Right lung (tissue), 2 donors: ENCODE measurements at regions not wholly inside any gene's neighbourhood (a gene's known extent, or its start where the extent isn't known, plus 50 kb on each side); places are given as distances from the start of the nearest gene placed in this dataset.

ENCODE experiments used
- DNase-seq, 2 donors: peaks; one replicate each; pipeline ENCODE4 v3.0.0-alpha.2; 2013

- no peak for DNase-seq
These were observed 78.7 kb upstream of the SNRK start for GRCh38 chr3:43207628-43208085.

GRCh38 chr3:43206632-43207031 is 79.7 kb upstream of the SNRK start:
- no peak for DNase-seq

- no peak for DNase-seq
These were observed 80.2 kb upstream of the SNRK start for GRCh38 chr3:43206105-43206504.

- no peak for DNase-seq
These were observed 83.3 kb upstream of the SNRK start for GRCh38 chr3:43203022-43203421.

- DNase-seq = no peak
These were observed 84.8 kb upstream of the SNRK start for GRCh38 chr3:43201581-43201980.

- no peak for DNase-seq
These were observed 86.6 kb upstream of the SNRK start for GRCh38 chr3:43199645-43200306.

GRCh38 chr3:43198791-43199644 is 87.3 kb upstream of the SNRK start:
- no peak for DNase-seq

GRCh38 chr3:43198301-43198700 is 88.0 kb upstream of the SNRK start:
- DNase-seq = no peak

GRCh38 chr3:43197181-43197580 is 89.2 kb upstream of the SNRK start:
- no peak for DNase-seq

GRCh38 chr3:43196721-43197120 is 89.6 kb upstream of the SNRK start:
- DNase-seq = no peak

GRCh38 chr3:43195115-43195498 is 89.2 kb upstream of the POMGNT2 start:
- DNase-seq = no peak

GRCh38 chr3:43194490-43195114 is 88.7 kb upstream of the POMGNT2 start:
- no peak for DNase-seq

GRCh38 chr3:43194069-43194468 is 88.2 kb upstream of the POMGNT2 start:
- DNase-seq = no peak

- no peak for DNase-seq
These were observed 86.1 kb upstream of the POMGNT2 start for GRCh38 chr3:43192028-43192427.

- no peak for DNase-seq
These were observed 85.2 kb upstream of the POMGNT2 start for GRCh38 chr3:43191116-43191515.

GRCh38 chr3:43190670-43191069 is 84.8 kb upstream of the POMGNT2 start:
- DNase-seq = no peak

- DNase-seq = no peak
These were observed 82.1 kb upstream of the POMGNT2 start for GRCh38 chr3:43187836-43188479.

GRCh38 chr3:43185983-43186314 is 80.1 kb upstream of the POMGNT2 start:
- no peak for DNase-seq

GRCh38 chr3:43185274-43185982 is 79.5 kb upstream of the POMGNT2 start:
- no peak for DNase-seq

- no peak for DNase-seq
These were observed 77.6 kb upstream of the POMGNT2 start for GRCh38 chr3:43183456-43183855.

GRCh38 chr3:43181202-43181821 is 75.4 kb upstream of the POMGNT2 start:
- no peak for DNase-seq
